ENCODE measurements at regions not wholly inside any gene's neighbourhood (a gene's known extent, or its start where the extent isn't known, plus 50 kb on each side); places are given as distances from the start of the nearest gene placed in this dataset.
"Not testable (repeated sequence)": the region's sequence is repeated elsewhere in the genome, so short reads cannot be mapped to it uniquely, and the experiment has no call there.

DNA sequence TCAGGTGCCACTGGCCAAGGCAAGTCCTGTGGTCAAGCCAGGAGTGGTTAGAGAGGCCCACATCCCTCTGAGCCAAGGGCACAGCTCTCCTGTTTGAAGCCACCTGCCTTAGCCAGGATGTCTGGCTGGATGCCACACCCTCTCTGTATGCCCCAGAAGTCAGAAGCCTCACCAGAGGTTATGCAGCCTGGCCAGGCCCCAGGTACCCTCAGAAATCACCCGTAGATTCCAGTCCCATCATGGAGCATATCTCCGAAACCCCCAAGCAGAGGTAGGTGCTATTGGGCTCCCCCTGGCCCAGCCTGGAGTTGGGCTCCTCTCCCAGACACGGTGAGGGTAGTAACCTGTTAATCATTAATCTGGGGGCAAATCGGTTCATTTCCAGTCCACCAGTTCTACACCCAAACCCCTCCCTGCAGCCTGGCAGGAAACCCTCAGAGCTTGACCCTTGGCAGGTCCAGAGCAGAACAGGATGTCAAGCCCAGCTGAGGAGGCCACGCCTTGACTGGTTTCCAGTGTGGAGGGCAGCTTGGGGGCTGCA lies 60.6 kb upstream of the TMEM97 start:
- TF ChIP-seq, protein P1, sequence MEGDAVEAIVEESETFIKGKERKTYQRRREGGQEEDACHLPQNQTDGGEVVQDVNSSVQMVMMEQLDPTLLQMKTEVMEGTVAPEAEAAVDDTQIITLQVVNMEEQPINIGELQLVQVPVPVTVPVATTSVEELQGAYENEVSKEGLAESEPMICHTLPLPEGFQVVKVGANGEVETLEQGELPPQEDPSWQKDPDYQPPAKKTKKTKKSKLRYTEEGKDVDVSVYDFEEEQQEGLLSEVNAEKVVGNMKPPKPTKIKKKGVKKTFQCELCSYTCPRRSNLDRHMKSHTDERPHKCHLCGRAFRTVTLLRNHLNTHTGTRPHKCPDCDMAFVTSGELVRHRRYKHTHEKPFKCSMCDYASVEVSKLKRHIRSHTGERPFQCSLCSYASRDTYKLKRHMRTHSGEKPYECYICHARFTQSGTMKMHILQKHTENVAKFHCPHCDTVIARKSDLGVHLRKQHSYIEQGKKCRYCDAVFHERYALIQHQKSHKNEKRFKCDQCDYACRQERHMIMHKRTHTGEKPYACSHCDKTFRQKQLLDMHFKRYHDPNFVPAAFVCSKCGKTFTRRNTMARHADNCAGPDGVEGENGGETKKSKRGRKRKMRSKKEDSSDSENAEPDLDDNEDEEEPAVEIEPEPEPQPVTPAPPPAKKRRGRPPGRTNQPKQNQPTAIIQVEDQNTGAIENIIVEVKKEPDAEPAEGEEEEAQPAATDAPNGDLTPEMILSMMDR (IDR thresholded peaks at IDR 0.05; ENCODE audit: control insufficient read depth, extremely low read depth, insufficient read depth): no peak
- H3K4me3 ChIP-seq (ENCODE audit: low read depth, low read length): no peak overlapping the region

DNA sequence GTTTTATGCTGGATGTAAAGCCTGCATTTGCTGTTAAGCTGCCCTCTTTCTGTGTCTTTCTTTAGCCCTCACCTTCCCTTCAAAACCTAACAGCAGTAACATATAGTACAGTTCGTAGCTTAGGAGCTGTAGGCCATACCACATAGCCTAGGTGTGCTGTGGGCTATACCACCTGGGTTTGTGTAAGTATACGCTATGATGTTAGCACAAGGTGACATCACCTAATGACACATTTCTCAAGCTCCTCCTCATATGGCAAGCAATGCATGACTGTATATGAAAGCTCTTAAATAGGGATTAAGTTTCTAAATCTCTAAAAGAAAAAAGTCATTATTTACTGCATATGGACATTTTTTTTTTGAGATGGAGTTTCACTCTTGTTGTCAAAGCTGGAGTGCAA lies 57.8 kb upstream of the TMEM97 start:
- no peak overlapping the region for H3K4me3 ChIP-seq (ENCODE audit: low read depth, low read length)
- TF ChIP-seq, protein P1 (IDR thresholded peaks at IDR 0.05; ENCODE audit: control insufficient read depth, extremely low read depth, insufficient read depth): no peak
- DNase-seq (ENCODE audit: low read depth): no peak

More for the DNA sequence above, 60.6 kb upstream of the TMEM97 start:
- DNase-seq (ENCODE audit: low read depth): no peak

DNA sequence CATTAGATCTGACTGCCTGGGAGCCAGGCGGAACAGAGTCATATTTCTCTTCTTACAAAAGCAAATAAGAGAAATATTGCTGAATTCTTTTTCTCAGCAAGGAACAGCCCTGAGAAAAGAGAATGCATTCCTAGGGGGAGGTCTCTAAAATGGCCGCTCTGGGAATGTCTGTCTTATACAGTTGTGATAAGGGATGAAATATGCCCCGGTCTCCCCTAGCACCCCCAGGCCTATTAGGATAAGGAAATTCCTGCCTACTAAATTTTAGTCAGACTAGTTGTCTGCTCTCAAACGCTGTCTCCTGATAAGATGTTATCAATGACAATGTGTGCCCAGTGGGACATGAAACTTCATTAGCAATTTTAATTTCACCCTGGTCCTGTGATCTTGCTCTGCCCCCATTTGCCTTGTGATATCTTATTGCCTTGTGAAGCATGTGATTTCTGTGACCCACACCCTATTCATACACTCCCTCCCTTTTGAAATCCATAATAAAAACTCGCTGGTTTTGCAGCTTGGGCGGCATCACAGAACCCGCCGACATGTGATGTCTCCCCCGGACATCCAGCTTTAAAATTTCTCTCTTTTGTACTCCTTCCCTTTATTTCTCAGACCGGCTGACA lies 56.8 kb upstream of the TMEM97 start:
- DNase-seq (ENCODE audit: low read depth); H3K4me3 ChIP-seq (ENCODE audit: low read depth, low read length): not testable (repeated sequence)

DNA sequence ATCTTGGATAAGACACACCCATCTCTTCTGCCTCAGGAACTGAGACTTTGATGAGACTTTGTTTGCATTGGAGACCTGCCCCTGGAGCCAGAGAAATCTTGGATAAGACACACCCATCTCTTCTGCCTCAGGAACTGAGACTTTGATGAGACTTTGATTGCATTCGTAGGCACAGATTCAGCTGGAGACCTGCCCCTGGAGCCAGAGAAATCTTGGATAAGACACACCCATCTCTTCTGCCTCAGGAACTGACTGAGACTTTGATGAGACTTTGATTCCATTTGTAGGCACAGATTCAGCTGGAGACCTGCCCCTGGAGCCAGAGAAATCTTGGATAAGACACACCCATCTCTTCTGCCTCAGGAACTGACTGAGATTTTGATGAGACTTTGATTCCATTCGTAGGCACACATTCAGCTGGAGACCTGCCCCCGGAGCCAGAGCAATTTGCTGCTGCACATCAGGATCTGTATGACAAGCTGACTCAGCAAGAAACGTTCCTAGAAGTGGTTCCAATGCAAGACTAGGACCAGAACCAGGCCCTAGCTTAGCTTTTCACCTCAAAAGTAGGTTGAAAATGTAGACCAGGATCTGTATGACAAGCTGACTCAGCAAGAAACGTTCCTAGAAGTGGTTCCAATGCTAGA lies 54.0 kb upstream of the TMEM97 start:
- DNase-seq (ENCODE audit: low read depth): peak; percentile 83
- H3K4me3 ChIP-seq (ENCODE audit: low read depth, low read length): not testable (repeated sequence)

DNA sequence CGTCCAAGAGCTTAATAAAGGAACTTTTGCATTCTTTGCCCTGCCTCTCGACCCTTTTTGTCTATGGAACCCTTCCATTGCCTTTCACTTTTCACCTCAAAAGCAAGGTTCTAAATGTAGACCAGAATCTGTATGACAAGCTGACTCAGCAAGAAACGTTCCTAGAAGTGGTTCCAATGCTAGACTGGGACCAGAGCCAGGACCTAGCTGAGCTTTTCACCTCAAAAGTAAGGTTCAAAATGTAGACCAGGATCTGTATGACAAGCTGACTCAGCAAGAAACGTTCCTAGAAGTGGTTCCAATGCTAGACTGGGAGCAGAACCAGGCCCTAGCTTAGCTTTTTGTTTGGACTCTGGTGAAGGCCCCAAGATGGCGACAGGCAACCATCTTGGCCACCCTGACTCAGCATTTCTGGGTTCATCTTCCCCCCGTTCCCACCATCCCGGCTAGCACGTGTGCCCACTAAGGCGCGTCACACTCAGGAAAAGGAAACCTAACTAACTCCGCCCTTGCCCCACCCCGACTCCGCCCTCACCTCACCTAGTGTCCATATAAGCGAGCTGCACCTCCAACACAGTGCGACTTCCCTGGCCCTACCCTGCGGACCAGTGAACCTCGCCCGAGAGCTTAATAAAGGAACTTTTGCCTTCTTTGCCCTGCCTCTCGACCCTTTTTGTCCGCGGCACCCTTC lies 53.0 kb upstream of the TMEM97 start:
- H3K4me3 ChIP-seq (ENCODE audit: low read depth, low read length); DNase-seq (ENCODE audit: low read depth): not testable (repeated sequence)

DNA sequence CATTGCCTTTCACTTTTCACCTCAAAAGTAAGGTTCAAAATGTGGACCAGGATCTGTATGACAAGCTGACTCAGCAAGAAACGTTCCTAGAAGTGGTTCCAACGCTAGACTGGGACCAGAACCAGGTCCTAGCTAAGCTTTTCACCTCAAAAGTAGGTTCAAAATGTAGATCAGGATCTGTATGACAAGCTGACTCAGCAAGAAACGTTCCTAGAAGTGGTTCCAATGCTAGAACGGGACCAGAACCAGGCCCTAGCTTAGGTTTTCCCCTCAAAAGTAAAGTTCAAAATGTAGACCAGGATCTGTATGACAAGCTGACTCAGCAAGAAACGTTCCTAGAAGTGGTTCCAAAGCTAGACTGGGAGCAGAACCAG lies 52.5 kb upstream of the TMEM97 start:
- H3K4me3 ChIP-seq (ENCODE audit: low read depth, low read length); DNase-seq (ENCODE audit: low read depth): not testable (repeated sequence)

DNA sequence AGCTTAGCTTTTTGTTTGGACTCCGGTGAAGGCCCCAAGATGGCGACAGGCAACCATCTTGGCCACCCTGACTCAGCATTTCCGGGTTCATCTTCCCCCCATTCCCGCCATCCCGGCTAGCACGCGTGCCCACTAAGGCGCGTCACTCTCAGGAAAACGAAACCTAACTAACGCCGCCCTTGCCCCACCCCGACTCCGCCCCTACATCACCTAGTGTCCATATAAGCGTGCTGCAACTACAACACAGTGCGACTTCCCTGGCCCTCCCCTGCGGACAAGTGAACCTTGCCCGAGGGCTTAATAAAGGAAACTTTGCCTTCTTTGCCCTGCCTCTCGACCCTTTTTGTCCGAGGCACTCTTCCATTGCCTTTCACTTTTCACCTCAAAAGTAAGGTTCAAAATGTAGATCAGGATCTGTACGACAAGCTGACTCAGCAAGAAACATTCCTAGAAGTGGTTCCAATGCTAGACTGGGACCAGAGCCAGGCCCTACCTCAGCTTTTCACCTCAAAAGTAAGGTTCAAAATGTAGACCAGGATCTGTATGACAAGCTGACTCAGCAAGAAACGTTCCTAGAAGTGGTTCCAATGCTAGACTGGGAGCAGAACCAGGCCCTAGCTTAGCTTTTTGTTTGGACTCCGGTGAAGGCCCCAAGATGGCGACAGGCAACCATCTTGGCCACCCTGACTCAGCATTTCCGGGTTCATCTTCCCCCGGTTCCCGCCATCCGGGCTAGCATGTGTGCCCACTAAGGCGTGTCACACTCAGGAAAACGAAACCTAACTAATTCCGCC lies 51.9 kb upstream of the TMEM97 start:
- not testable (repeated sequence) for DNase-seq (ENCODE audit: low read depth); H3K4me3 ChIP-seq (ENCODE audit: low read depth, low read length)

DNA sequence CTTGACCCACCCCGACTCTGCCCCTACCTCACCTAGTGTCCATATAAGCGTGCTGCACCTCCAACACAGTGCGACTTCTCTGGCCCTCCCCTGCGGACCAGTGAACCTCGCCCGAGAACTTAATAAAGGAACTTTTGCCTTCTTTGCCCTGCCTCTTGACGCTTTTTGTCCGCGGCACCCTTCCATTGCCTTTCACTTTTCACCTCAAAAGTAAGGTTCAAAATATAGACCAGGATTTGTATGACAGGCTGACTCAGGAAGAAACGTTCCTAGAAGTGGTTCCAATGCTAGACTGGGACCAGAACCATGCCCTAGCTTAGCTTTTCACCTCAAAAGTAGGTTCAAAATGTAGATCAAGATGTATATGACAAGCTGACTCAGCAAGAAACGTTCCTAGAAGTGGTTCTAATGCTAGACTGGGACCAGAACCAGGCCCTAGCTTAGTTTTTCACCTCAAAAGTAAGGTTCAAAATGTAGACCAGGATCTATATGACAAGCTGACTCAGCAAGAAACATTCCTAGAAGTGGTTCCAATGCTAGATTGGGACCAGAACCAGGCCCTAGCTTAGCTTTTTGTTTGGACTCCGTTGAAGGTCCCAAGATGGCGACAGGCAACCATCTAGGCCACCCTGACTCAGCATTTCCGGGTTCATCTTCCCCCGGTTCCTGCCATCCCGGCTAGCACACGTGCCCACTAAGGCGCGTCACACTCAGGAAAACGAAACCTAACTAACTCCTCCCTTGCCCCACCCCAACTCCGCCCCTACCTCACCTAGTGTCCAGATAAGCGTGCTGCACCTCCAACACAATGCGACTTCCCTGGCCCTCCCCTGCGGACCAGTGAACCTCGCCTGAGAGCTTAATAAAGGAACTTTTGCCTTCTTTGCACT lies 51.0 kb upstream of the TMEM97 start:
- no peak for DNase-seq (ENCODE audit: low read depth)
- TF ChIP-seq, protein P1 (IDR thresholded peaks at IDR 0.05; ENCODE audit: control insufficient read depth, extremely low read depth, insufficient read depth): no peak
- H3K4me3 ChIP-seq (ENCODE audit: low read depth, low read length): no peak overlapping the region

All from LNCaP clone FGC (cell line).